ENCODE measurements at regions not wholly inside any gene's neighbourhood (a gene's known extent, or its start where the extent isn't known, plus 50 kb on each side); places are given as distances from the start of the nearest gene placed in this dataset.

DNA sequence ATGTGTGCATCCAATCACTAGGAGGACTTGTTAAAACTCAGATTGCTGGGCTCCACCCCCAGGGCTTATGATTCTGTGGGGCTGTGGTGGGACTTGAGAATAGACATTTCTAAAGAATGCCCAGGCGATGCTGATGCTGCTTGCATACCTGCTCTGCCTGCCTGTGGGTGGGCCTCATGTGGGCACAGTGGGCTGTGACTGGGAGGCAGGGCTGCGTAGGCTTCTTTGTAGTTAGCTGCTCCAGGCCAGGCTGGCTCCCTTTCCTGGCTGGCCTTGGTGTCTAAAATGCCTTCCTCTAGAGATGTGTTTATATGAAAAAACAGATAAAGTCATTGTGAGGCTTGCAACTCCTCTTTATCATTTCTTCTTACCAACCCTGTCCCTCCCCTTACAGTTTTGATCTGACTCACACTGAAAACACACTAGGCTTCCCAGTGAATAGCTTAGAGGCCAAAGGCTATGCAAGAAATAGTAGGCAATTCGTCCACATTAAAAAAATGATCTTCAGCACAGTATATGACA is 495.5 kb upstream of the MAP3K7 start:
- H3K27me3 ChIP-seq (ENCODE audit: insufficient read depth, low read depth, low read length), result no peaks in the 10 kb centered on the region
- H3K27ac ChIP-seq (ENCODE audit: low read length), result peak overlapping the region; percentile 40
- H2AFZ ChIP-seq (ENCODE audit: low read depth, low read length), result no peak overlapping the region
- no peaks in the 10 kb centered on the region for H4K20me1 ChIP-seq (ENCODE audit: insufficient read depth)
- H3K9ac ChIP-seq (ENCODE audit: low read length), result no peak overlapping the region
- no peak overlapping the region for H3K4me2 ChIP-seq (ENCODE audit: low read length)
- H3K79me2 ChIP-seq (replicated peaks; ENCODE audit: insufficient read depth, low read length), result no peaks in the 10 kb centered on the region
- H3K36me3 ChIP-seq (ENCODE audit: insufficient read depth, low read length), result no peaks in the 10 kb centered on the region
- no peaks in the 10 kb centered on the region for H3F3A ChIP-seq (ENCODE audit: insufficient read depth, low read length, poor library complexity, severe bottlenecking)
- TF ChIP-seq, protein P1, sequence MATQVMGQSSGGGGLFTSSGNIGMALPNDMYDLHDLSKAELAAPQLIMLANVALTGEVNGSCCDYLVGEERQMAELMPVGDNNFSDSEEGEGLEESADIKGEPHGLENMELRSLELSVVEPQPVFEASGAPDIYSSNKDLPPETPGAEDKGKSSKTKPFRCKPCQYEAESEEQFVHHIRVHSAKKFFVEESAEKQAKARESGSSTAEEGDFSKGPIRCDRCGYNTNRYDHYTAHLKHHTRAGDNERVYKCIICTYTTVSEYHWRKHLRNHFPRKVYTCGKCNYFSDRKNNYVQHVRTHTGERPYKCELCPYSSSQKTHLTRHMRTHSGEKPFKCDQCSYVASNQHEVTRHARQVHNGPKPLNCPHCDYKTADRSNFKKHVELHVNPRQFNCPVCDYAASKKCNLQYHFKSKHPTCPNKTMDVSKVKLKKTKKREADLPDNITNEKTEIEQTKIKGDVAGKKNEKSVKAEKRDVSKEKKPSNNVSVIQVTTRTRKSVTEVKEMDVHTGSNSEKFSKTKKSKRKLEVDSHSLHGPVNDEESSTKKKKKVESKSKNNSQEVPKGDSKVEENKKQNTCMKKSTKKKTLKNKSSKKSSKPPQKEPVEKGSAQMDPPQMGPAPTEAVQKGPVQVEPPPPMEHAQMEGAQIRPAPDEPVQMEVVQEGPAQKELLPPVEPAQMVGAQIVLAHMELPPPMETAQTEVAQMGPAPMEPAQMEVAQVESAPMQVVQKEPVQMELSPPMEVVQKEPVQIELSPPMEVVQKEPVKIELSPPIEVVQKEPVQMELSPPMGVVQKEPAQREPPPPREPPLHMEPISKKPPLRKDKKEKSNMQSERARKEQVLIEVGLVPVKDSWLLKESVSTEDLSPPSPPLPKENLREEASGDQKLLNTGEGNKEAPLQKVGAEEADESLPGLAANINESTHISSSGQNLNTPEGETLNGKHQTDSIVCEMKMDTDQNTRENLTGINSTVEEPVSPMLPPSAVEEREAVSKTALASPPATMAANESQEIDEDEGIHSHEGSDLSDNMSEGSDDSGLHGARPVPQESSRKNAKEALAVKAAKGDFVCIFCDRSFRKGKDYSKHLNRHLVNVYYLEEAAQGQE (IDR thresholded peaks at IDR 0.05; ENCODE audit: borderline replicate concordance), result no peak
- TF ChIP-seq RAD21 (conservative IDR thresholded peaks at IDR 0.05) (no peak), EP300 (conservative IDR thresholded peaks at IDR 0.05; ENCODE audit: poor library complexity, severe bottlenecking) (no peak), POLR2AphosphoS5 (IDR thresholded peaks at IDR 0.05) (no peak), EZH2 (IDR thresholded peaks at IDR 0.05; ENCODE audit: borderline replicate concordance, insufficient read depth, low read length, poor library complexity, severe bottlenecking) (no peak), TAF1 (IDR thresholded peaks at IDR 0.05; ENCODE audit: low read depth) (no peak), MXI1 (conservative IDR thresholded peaks at IDR 0.05; ENCODE audit: poor library complexity, severe bottlenecking) (no peak), SMC3 (conservative IDR thresholded peaks at IDR 0.05; ENCODE audit: poor library complexity) (no peak)
- TF ChIP-seq, protein P2, sequence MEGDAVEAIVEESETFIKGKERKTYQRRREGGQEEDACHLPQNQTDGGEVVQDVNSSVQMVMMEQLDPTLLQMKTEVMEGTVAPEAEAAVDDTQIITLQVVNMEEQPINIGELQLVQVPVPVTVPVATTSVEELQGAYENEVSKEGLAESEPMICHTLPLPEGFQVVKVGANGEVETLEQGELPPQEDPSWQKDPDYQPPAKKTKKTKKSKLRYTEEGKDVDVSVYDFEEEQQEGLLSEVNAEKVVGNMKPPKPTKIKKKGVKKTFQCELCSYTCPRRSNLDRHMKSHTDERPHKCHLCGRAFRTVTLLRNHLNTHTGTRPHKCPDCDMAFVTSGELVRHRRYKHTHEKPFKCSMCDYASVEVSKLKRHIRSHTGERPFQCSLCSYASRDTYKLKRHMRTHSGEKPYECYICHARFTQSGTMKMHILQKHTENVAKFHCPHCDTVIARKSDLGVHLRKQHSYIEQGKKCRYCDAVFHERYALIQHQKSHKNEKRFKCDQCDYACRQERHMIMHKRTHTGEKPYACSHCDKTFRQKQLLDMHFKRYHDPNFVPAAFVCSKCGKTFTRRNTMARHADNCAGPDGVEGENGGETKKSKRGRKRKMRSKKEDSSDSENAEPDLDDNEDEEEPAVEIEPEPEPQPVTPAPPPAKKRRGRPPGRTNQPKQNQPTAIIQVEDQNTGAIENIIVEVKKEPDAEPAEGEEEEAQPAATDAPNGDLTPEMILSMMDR (IDR thresholded peaks at IDR 0.05; ENCODE audit: poor library complexity, severe bottlenecking), result no peak
- H3K9me2 ChIP-seq (ENCODE audit: insufficient read depth, low read length), result no peaks in the 10 kb centered on the region
- H3K4me3 ChIP-seq (ENCODE audit: low read length), result no peak overlapping the region
- H3K9me3 ChIP-seq (ENCODE audit: low read length), result no peaks in the 10 kb centered on the region

DNA sequence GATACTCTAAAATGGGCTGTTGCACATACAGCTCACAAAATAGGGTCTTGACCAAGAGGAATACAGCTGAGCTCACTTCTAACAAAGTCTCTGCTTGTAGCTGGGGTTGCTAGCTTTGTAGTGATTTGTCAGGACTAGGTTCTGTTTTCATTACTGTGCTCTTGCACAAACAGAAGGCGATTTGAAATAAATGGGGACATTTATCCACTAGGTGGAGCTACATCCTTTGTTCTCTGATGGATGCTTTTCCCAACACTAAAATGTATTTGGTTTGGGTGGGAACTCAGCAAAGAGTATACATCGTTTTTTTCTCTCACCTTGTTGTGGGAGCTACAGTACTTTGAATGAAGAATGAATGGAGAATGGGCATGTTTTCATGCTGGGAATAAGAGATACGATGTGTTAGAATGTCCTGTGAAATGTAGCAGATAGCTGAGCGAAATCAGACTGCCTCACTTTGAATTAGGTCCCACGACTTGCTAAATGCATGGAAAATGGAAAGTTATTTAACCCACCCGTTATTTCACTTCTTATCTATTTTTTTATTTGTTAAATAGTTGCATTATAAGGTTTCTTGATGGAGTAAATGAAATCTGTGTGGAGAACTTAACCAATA is 494.7 kb upstream of the MAP3K7 start:
- Histone ChIP-seq H3K79me2 (replicated peaks; ENCODE audit: insufficient read depth, low read length) (no peaks in the 10 kb centered on the region), H3K9ac (ENCODE audit: low read length) (peak overlapping the region; percentile 7), H3F3A (ENCODE audit: insufficient read depth, low read length, poor library complexity, severe bottlenecking) (no peaks in the 10 kb centered on the region), H3K9me2 (ENCODE audit: insufficient read depth, low read length) (no peaks in the 10 kb centered on the region), H3K9me3 (ENCODE audit: low read length) (no peaks in the 10 kb centered on the region), H3K4me2 (ENCODE audit: low read length) (no peak overlapping the region), H3K27ac (ENCODE audit: low read length) (peak overlapping the region; percentile 46), H2AFZ (ENCODE audit: low read depth, low read length) (no peak overlapping the region), H3K36me3 (ENCODE audit: insufficient read depth, low read length) (no peaks in the 10 kb centered on the region), H3K4me3 (ENCODE audit: low read length) (no peak overlapping the region), H4K20me1 (ENCODE audit: insufficient read depth) (no peaks in the 10 kb centered on the region), H3K27me3 (ENCODE audit: insufficient read depth, low read depth, low read length) (no peaks in the 10 kb centered on the region)
- TF ChIP-seq EP300 (conservative IDR thresholded peaks at IDR 0.05; ENCODE audit: poor library complexity, severe bottlenecking), result peak; percentile 18
- TF ChIP-seq RAD21 (conservative IDR thresholded peaks at IDR 0.05), result peak; percentile 96
- no peak for TF ChIP-seq MXI1 (conservative IDR thresholded peaks at IDR 0.05; ENCODE audit: poor library complexity, severe bottlenecking)
- TF ChIP-seq POLR2AphosphoS5 (IDR thresholded peaks at IDR 0.05), result no peak
- TF ChIP-seq, protein P1 (IDR thresholded peaks at IDR 0.05; ENCODE audit: borderline replicate concordance), result no peak
- TF ChIP-seq TAF1 (IDR thresholded peaks at IDR 0.05; ENCODE audit: low read depth), result no peak
- TF ChIP-seq SMC3 (conservative IDR thresholded peaks at IDR 0.05; ENCODE audit: poor library complexity), result peak; percentile 94
- no peak for TF ChIP-seq EZH2 (IDR thresholded peaks at IDR 0.05; ENCODE audit: borderline replicate concordance, insufficient read depth, low read length, poor library complexity, severe bottlenecking)
- TF ChIP-seq, protein P2 (IDR thresholded peaks at IDR 0.05; ENCODE audit: poor library complexity, severe bottlenecking), result peak; percentile 91
